ENCODE measurements at regions not wholly inside any gene's neighbourhood (a gene's known extent, or its start where the extent isn't known, plus 50 kb on each side); places are given as distances from the start of the nearest gene placed in this dataset.

DNA sequence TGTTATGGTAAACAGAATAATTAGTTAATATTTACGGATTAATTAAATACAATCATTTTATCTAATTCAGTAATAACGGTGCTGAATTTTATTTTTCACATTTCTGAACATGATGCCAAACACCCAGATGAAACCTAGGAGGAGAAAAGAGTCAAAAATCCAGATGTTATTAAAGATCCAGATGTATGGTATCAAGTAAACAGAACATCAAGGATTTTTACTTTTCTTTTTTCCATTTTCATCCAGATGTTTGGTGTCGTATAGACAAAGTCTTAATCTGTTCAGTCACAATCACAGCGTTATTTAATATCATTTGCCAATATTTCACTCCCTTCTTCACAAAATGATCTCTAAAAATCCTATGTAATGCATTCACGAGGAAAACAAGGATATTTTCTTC is 64.0 kb upstream of the NR2F2 start:
- TF ChIP-seq, protein P1, sequence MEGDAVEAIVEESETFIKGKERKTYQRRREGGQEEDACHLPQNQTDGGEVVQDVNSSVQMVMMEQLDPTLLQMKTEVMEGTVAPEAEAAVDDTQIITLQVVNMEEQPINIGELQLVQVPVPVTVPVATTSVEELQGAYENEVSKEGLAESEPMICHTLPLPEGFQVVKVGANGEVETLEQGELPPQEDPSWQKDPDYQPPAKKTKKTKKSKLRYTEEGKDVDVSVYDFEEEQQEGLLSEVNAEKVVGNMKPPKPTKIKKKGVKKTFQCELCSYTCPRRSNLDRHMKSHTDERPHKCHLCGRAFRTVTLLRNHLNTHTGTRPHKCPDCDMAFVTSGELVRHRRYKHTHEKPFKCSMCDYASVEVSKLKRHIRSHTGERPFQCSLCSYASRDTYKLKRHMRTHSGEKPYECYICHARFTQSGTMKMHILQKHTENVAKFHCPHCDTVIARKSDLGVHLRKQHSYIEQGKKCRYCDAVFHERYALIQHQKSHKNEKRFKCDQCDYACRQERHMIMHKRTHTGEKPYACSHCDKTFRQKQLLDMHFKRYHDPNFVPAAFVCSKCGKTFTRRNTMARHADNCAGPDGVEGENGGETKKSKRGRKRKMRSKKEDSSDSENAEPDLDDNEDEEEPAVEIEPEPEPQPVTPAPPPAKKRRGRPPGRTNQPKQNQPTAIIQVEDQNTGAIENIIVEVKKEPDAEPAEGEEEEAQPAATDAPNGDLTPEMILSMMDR (IDR thresholded peaks at IDR 0.05): no peak
- TF ChIP-seq POLR2AphosphoS5 (IDR thresholded peaks at IDR 0.05) (no peak), POLR2A (IDR thresholded peaks at IDR 0.05) (no peak)
